IPS-NIHi11 (cell line): ENCODE measurements at regions not wholly inside any gene's neighbourhood (a gene's known extent, or its start where the extent isn't known, plus 50 kb on each side); places are given as distances from the start of the nearest gene placed in this dataset.

Experiments used
- DNase-seq: peaks from one replicate; pipeline ENCODE4 v3.0.0; 2012; ENCODE audit warnings: mixed read lengths, low spot score

DNA sequence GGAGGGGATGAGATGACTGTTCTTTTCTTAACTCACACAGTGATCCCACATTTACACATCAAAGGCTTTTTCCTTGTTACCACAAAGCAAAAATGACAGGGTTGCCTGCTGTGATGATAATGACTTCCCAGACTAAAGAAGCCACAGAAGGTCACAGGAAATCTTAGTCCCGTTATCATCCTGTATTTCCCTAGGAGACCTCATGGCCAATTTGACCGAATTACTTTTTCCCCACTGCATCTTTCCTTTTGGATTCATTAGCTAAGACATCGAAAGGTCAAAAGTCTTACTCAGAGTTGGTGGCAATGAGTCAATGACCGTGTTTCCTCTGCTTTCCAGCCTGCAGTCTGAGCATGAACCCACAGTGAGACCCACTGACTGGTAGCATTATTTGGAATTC is 130.1 kb upstream of the INHBA start:
- peak; percentile 42 for DNase-seq

DNA sequence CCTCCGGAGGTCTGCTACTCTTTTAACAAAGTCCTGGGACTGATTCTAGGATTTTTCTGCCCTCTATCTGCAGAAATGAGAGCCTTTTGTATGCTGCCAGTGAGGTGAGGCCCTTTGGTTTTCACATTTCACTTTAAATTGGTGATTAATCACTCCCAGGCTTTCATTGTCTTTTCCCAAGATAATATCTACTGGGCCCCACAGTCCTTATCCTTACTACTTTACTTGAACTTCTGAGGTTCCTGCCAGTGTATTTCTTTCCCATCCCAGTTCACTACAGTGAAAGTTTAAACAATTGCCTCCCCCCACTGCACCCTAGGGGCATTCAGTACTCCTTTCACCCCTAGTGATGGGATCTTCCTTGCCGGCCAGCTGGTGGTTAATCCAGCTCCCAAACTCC is 127.4 kb upstream of the INHBA start:
- DNase-seq, result no peak

DNA sequence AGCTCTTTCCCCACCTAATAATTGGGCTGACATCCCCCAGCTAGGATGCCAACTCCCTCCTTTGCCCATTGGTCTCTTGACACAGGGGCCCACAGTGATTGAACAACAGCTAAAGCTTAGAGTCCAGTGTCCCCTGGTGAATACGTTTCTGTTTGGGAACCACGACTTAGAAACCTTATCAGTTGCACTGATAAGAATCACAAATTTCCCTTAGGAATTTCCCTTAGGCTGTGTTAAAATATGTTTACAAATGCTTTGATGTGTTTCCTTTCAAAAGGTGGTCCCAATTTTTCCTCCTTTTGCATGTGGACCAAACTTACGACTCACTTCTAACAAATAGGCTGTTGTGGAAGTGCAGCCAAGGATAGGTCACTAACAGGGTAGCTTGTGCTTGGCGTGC is 126.0 kb upstream of the INHBA start:
- no peak for DNase-seq

DNA sequence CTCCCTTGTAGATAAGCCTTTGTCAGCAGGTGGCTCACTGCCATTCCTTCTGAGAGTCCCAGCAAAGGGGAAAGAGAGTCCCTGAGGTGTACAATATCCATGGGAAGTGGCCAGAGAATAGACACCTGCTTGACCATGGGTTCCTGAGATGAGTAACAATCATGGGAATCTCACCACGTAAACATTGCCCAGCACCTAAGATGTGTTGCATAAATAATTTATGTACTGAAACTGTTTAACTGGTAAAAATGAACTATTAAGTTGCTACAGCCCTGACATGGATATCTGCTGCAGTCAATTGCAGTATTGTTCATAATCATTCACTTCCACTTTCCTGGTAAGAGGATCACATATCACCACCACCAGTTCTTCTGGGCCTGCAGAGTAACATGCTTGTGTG is 123.8 kb upstream of the INHBA start:
- no peak for DNase-seq

DNA sequence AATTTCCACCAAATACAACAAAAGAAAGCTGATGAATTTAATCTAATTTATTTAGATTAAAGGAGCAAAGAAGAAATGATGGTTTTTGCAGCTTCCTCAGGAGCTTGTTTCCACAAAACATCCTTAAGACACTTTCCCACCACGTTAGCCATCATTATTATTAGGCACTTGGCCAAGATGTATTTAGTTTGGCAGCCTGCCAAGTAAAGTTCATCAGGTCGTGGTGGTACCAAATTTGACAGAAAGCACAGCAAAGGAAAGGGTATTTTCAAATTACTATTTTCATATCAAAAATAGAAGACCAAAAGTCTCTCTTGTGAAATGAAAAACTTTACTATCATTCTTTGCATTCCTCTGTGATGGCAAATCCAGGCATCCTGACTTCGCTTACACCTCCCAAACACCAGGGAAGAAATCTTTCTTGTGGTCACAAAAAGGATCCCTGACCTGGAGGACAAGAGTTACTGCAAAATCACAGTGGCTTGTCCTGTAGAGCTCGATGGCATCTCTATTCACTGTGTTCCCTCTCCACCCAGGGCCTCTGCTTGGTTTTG is 123.1 kb upstream of the INHBA start:
- no peak for DNase-seq

DNA sequence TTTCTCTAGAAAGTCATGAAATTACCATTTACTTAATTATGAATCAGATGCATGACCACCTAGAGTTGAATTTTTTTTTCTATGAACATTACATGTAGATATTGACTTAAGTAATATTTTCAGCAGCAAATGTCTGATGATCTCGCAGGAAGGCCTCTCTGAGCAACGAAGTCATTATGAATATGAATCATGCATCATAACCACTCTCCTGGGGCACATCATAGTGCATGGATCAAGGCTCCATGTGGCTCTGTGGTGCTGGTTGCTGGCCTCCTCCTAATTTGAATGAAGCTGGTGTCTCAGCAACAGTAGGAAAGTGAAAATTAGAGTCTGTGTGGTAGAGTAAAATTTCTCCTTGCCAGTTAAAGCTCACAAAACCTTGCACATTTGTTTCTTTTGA is 121.4 kb upstream of the INHBA start:
- no peak for DNase-seq

DNA sequence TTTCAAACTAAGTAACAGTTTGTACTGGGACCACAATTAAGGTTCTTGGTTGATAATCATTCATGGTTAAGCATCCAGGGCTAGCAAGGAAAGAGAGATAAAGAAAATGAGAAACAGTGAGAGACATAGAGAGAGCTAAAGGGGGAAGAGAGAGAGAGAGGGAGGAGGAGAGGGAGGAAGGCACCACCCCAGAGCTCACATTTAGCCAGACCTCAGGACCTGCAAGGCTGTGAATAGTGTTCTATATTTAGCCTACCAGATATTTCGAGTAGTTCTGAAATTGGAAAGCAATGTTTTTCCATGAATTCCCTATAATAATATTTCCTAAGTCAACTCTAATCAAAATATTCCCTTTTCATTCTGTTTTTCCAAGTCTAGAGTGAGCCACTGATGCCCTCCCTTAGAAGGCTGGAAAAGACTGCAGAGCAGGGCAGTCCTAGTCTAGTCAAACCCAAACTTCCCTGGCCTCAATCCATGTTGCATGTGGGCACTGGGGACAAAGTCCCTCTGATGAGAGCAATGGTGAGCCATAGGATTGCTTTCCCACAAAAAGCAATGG is 119.4 kb upstream of the INHBA start:
- no peak for DNase-seq

DNA sequence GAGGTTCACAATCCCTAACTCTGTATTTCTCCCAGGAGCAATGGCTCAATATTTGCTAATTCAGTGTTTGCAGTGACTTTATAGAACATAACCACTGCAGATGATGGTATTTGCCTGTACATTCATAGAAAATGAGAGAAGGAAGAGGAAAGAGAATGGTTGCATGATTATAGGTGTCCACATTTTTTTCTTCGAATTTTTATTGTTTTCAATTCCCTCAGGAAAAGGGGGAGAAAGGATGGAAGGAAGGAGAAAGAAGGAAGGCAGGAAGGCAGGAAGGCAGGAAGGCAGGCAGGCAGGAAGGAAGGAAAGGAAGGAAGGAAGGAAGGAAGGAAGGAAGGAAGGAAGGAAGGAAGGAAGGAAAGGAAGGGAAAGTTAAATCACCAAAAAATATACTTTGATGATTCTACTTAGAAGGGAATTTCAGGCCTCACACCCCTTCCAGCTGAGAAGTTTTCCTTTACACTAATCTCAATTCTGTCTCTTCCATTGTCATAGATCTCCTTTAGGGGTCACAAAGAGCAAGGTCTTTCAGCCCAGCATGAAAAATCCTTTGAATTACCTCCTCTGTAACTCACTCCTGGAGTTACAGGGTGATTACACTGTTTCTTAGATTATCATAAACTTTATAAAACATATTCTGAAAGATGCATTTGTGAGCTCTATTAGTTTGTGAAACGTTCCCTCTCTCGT is 118.8 kb upstream of the INHBA start:
- no peak for DNase-seq

DNA sequence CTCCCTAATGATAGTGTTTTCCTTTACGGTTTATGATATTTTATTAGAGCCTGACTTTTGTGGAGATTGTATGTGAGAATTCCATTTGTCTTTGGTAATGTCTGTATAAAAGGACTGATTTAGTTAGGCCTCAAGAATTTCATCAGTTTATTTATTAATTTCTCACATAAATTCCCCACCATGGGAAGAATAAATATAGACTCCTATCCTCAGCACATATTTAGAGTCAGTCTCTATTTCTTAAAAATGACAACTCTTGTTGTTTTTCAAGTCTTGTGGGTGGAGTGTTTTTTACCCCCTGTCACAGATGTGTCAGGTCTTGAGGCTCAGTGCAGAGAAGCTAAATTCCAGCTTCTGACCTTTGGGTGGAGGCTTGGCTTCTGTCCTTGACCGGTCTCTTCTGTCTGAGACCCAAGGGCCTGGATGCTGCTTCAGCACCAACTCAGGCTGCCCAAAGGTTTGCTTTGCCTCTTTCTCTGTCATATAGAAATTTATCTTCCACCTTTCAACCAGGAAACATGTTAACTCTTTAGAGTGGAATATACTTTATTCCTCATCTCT is 117.3 kb upstream of the INHBA start:
- no peak for DNase-seq

DNA sequence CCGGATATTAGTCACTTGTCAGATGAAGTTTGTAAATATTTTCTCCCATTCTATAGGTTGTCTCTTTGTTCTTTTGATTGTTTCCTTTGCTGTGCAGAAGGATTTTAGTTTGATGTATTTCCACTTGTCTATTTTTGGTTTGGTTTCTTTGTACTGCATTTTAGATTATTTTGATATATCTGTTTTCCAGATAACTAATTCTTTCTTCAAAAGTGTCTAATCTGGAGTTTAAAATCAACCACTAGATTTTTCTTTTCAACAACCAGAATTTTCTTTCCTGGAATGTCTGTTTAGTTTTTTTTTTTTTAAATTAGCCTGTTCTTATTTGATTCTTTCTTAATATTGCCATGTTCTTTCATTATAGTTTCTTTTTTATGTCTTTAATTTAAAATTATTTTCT is 116.8 kb upstream of the INHBA start:
- no peak for DNase-seq

DNA sequence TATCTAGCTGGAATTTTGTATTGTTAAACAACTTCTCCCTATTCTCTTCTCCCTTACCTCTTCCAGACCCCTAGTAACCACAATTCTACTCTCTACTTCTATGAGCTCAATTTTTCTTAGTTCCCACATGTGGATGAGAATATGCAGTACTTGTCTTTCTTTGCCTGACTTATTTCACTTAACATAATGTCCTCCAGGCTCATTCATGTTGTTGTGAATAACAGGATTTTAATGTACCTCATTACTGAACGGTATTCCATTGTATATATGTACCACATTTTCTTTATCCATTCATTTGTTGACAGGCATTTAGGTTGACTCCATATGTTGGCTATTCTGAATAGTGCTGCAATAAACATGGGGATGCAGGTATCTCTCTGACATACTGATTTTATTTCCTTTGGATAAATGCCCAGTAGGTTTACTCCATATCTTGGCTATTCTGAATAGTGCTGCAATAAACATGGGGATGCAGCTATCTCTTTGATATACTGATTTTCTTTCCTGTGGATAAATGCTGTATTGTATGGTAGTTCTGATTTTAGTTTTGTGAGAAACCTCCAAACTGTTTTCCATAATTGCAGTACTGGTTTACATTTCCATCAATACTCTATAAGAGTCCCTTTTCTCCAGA is 116.0 kb upstream of the INHBA start:
- DNase-seq, result no peak

DNA sequence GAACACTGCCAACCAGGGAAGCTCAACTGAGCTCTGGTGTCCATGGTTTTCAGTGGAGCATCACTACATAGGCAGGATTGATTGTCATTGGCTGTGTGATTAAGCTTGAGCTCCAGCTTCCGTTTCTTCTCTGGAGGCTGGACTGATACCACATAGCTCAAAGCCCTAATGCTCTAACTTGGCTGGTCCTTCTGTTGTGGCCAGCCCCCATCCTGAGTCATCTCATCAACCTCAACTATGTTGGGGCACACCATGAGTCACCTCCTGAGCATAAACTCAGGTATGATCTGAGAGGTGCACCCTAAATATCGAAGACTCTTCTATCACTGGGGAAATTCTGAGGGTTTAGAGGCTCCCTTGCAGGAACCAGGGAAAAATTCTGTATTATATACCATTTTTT is 114.5 kb upstream of the INHBA start:
- DNase-seq, result no peak

DNA sequence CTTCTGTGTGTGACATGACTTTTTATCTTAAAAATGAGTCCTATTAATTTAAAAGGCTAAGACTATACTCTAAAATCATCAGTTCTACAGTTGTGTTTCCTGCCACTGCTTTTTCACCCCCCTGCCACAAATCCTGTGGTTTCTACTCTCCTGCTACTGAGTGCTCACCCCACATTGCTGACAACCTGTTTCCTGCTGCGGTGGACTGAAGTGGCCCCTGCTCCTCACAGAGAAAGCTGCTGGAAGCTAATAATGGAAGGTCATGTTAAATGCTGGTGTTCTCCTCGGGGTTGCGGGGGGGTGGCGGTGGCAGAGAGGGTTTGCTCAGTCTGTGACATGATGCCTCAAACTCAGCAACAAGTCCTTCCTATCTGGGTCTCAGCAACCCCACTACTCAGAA is 113.2 kb upstream of the INHBA start:
- no peak for DNase-seq

DNA sequence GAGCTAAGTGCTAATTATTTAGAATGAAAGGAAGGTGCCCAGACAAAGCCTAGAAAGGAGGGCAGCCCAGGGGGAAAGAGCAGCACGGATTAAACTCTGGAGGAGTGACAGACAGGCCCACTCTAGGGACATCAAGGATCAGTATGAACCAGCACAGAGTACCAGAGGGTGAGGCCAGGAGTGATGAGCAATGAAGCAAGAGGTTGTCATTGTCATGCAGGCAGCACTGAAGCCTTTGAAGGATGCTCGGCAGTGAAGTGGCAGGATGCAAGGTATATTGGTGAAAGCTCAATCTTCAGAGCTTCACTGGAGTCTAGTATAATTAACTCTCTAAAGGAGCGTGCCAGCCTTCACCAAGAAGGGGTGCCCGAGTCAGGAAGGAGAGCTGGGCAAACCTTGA is 112.0 kb upstream of the INHBA start:
- DNase-seq, result no peak

DNA sequence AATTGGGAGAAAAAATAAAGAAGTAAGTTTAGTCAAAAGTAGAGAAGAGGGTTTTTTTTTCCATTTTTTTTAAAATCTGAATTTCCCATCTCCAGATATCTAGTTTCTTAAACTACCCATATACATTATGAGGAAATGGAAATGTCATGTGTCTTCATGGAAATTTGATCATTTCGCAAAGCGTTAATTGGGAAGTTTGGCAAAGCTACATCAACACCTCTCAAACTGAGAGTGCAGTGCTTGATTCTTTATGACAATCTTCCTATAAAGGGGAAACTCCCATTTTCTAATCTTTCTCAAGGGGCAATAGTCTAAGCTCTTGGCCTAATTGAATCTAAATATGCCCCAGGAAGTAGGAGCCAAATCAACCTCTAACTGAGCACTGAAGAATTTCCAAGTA is 110.4 kb upstream of the INHBA start:
- DNase-seq, result no peak

DNA sequence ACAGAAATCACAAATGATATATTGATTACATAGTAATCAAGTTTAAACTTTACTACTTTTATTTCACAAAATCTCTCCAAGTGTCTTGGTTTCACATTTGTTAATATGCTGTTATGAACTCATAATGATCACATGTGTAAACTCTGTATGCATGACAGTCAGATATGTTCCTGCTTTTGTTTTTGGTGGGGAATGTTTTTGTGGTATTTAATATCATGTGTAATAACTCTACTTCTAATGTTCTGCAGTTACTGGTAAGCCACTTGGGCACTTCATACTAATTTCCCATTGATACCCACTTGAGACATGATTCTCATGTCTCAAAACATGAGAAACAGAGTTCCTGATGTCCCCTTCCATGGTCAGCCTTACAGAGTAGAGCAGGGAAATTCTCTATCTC is 109.1 kb upstream of the INHBA start:
- no peak for DNase-seq

DNA sequence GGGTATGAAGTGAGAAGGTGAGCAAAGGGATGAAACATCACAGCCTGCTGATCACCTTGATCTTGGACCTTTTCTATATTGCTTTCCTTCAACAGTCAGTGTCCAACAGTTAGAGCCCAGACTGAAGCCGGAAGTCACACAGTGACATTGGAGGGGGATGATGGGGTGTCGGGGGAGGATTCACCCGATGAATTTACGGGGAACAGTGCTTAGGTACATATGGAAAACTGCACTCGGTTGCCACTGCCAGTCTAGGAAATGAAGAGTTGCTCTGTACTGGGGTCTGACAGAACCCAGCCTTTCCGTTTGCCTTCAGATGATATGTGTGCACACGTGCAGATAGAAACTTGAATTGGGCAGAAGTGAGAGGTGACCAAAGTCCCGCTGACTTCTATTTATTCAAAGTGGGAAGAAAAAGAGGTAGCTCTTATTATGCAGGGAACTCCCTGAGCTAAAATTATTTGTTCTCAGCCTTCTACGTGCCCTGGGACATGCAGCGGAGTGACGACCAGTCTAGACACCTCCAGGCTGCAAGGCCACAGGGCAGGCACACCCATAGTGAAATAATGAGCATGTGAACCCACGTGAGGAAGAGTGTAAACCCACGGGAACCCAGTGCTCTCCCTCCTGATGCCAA is 107.2 kb upstream of the INHBA start:
- no peak for DNase-seq

DNA sequence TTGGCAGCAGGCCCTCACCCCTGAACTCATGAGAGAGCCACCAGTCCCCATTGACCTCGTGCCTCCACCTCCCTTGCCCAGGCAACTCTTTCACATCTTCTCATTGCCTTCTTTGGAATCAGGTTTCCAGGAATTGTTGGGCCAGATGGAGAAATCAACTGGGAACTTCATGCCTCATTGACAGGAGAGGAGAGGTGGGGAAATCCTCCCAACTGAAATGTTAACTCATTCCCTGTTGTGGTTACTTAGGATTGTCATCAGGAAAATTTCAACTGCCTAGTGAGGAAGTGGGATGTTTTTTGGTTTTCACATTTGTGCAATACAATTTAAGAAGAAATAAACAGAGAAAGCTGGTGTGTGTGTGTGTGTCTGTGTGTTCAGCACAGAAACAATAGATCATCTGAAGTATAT is 106.6 kb upstream of the INHBA start:
- no peak for DNase-seq

DNA sequence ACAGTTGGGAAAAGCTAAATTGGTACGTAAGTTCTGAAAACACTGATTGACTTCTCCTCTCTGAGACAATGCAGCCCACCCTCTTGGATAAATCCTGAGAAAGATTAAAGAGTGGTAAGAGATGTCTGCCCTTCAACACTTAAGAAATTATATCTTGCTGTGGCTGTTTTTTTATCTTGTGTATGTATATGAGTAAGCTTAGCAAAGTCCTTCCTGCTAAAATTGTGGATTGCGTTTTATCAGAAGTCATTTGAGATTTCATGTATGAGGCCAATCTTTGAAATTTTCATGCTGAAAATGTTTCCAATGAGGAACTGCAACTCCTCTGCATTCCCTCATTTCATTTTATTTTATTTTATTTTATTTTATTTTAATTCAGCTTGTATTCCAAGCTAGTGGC is 106.2 kb upstream of the INHBA start:
- no peak for DNase-seq

DNA sequence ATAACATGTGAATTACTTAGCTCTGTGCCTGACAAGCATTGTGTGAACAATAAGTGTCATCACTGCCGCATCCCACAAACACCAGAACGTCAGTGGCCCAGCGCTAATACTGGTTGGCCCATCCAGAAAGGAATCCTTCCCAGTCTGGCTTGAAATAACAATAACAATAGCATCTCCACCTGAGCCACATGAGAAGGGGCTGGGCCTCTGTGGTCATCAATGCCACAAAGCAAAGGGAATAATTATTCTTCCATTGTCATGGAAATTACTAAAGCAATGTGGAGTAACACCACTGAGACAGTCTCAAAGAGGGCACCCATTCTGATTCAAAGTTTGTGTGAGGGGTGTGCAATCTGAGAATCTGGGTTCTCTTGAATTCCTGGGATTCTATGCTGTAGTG is 105.7 kb upstream of the INHBA start:
- peak; percentile 68 for DNase-seq

DNA sequence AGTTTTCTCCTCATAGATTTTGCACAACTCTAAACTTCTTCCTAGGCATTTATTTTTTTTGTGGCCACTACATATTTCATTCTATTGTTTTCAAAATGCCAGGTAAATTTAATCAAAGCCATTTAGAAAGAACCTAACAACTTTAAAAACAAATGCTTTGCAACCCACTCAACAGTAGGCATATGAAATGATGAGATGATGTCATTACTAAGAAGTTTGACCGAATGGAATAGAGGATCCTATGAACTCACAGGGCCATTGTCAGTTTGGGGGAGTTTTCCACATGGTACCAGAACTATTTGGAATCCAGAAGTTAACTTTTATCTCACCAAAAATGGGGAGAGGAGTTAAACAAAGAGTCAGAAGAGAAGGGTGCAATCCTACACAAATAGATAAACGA is 100.7 kb upstream of the INHBA start:
- DNase-seq, result no peak

DNA sequence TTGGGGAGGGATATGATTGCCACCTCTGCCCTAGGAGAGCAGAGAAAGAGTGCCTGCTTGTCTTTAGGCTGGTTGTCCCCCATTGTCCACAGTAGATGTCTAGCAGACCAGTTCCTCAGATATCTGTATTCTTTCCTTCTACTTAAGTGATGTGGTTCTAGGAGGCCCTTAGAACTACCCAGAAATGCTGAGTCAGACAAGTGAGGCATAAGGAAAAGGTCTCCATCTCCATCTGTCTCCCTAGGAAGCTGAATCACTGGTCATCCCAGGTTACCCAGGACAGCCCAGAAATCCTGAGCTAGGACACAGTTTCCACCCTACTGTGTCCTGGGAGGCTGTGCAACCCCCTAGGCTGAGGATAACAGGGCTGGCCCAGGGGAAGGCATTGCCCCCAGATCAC is 93.4 kb upstream of the INHBA start:
- no peak for DNase-seq
